ENCODE measurements at regions not wholly inside any gene's neighbourhood (a gene's known extent, or its start where the extent isn't known, plus 50 kb on each side); places are given as distances from the start of the nearest gene placed in this dataset.

DNA sequence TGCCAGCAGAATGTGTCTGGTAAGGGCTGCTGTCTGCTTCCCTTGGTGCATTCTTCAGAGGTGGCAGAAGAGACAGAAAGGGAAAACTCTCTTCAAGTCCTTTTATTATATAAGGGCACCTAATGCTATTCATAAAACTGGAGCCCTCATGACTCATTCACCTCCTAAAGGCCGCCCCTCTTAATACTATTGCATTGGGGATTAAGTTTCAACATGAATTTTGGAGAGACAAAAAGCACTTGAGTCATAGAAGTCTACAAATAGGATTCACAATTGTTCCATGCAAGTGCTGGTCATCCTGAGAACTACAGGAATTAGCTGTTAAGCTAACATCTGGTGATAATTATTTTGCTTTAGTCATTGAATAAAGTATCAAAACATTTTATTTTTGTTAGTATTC is 349.5 kb downstream of the HS3ST1 start (continued):
- TF ChIP-seq, protein P1, sequence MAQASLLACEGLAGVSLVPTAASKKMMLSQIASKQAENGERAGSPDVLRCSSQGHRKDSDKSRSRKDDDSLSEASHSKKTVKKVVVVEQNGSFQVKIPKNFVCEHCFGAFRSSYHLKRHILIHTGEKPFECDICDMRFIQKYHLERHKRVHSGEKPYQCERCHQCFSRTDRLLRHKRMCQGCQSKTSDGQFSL (CRISPR knock-in tag; IDR thresholded peaks at IDR 0.05): no peak
- TF ChIP-seq, protein P1 (tag; IDR thresholded peaks at IDR 0.05): no peak
- TF ChIP-seq PHF20 (IDR thresholded peaks at IDR 0.05; ENCODE audit: partially characterized antibody) (no peak), ZNF263 (CRISPR knock-in tag; IDR thresholded peaks at IDR 0.05; ENCODE audit: borderline replicate concordance) (no peak), KLF16 (IDR thresholded peaks at IDR 0.05) (no peak), MECOM (CRISPR knock-in tag; IDR thresholded peaks at IDR 0.05) (no peak), SAFB (IDR thresholded peaks at IDR 0.05; ENCODE audit: borderline replicate concordance, low read depth, low read length) (no peak), ZC3H4 (CRISPR knock-in tag; IDR thresholded peaks at IDR 0.05; ENCODE audit: borderline replicate concordance) (no peak), FOXK1 (CRISPR knock-in tag; IDR thresholded peaks at IDR 0.05; ENCODE audit: borderline replicate concordance) (no peak)

DNA sequence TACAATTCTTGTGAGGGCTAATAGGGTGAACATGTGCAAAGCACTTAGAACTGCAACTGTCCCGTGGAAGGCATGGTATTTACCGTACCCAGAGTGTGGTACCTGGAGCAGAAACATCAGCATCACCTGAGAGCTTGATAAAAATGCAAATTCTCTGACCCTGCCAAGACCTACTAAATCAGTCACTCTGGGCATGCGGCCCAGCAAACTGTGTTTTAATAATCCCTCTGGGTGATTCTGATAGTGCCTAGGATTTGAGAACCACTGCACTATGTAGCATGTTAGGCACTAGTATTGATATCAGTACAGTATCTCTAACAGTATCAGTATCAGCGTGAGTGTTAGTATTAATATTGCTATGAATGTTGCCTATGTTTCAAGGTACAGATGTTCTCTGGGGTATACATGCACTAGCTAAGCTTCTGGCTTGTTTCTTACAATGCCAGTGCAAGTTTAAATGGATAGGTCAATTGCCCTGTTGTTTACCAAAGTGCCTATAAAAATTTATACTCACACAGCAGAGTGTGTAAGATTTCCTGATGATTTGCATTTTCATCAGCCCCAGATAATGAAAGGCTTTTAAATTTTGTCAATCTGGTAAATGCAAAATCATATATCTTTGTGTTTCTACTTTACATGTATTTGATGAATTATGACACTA is 354.0 kb downstream of the HS3ST1 start:
- H3K4me2 ChIP-seq (ENCODE audit: insufficient read depth, low read length): no peak overlapping the region
- ATAC-seq (no peak), FAIRE-seq (no peak), DNase-seq (ENCODE audit: extremely low read depth in 1 of 4, low spot score in 3 of 4) (no peak)
- ChIA-PET CTCF (ENCODE audit: low intra/inter-chr PET ratio) (no interaction called here), POLR2A (no interaction called here)
- H3K9me1 ChIP-seq (ENCODE audit: control insufficient read depth, insufficient read depth, low read length): no peaks in the 10 kb centered on the region
- H3K27me3 ChIP-seq (ENCODE audit: control insufficient read depth in 2 of 2, insufficient read depth in 2 of 2, low read length in 2 of 2): no peaks in the 10 kb centered on the region
- no peak overlapping the region for H2AFZ ChIP-seq (ENCODE audit: low read depth, low read length)
- no peak overlapping the region for H3K9ac ChIP-seq (ENCODE audit: insufficient read depth in 1 of 2, low read depth in 2 of 2, low read length in 2 of 2)
- H3K4me1 ChIP-seq (replicated peaks in 1 of 2; ENCODE audit: control insufficient read depth in 2 of 2, insufficient read depth in 2 of 2, low read length in 2 of 2): no peaks in the 10 kb centered on the region
- no peaks in the 10 kb centered on the region for H3K36me3 ChIP-seq (ENCODE audit: control insufficient read depth, insufficient read depth, low read length)
- H3K27ac ChIP-seq (ENCODE audit: extremely low read depth, low read depth, low read length): no peak overlapping the region
- intact Hi-C loops (cut with micrococcal nuclease) (no loop called here), in situ Hi-C loops (cut with MboI) (no loop called here)
- no TSS peak for BruUV-seq (replicated peaks)
- no peak overlapping the region for H3K4me3 ChIP-seq
- WGBS (ENCODE audit: insufficient coverage, low coverage, missing lambda C conversion rate): 2% methylated on average over 4 of the region's 4 CpGs
- H3K79me2 ChIP-seq (ENCODE audit: control insufficient read depth, insufficient read depth, low read length): no peaks in the 10 kb centered on the region
- H4K20me1 ChIP-seq (replicated peaks; ENCODE audit: control insufficient read depth, insufficient read depth, low read length): no peaks in the 10 kb centered on the region
- H3K9me3 ChIP-seq (replicated peaks; ENCODE audit: control insufficient read depth, insufficient read depth, low read depth, low read length): no peaks in the 10 kb centered on the region
- TF ChIP-seq THRAP3 (IDR thresholded peaks at IDR 0.05; ENCODE audit: borderline replicate concordance) (no peak), CTBP1 (IDR thresholded peaks at IDR 0.05; ENCODE audit: borderline replicate concordance) (no peak)
